HEK293 (cell line): ENCODE measurements at regions not wholly inside any gene's neighbourhood (a gene's known extent, or its start where the extent isn't known, plus 50 kb on each side); places are given as distances from the start of the nearest gene placed in this dataset.
"Not testable (repeated sequence)": the region's sequence is repeated elsewhere in the genome, so short reads cannot be mapped to it uniquely, and the experiment has no call there.

Source experiments
- CTCF ChIP-seq: fragments of 450-650 bp; formaldehyde crosslinking; IDR thresholded peaks from 2 replicates; pipeline ENCODE4 v1.5.1; 2016; ENCODE audit warnings: missing biosample characterization, missing genetic modification characterization
- PRDM4 ChIP-seq: fragments of 450-650 bp; formaldehyde crosslinking; IDR thresholded peaks from 2 replicates; pipeline ENCODE4 v1.5.1; 2017; ENCODE audit warnings: missing biosample characterization, missing genetic modification characterization
- REST ChIP-seq: fragments of 450-650 bp; formaldehyde crosslinking; IDR thresholded peaks from 2 replicates; pipeline ENCODE4 v1.5.1; 2016; ENCODE audit warnings: missing biosample characterization, missing genetic modification characterization
- ZBTB11 ChIP-seq: fragments of 450-650 bp; formaldehyde crosslinking; conservative IDR thresholded peaks from 2 replicates; pipeline ENCODE4 v1.5.1; 2016; ENCODE audit warnings: low read depth, missing biosample characterization, missing genetic modification characterization

- TF ChIP-seq PRDM4; CTCF (tag by site-specific recombination); REST; ZBTB11: not testable (repeated sequence)
These were observed 1214.2 kb downstream of the FOXD4L5 start for GRCh38 chr9:64070611-64071357.
